PC-3 (cell line): ENCODE measurements at regions not wholly inside any gene's neighbourhood (a gene's known extent, or its start where the extent isn't known, plus 50 kb on each side); places are given as distances from the start of the nearest gene placed in this dataset.

Source experiments
- EZH2 ChIP-seq: fragments of 300-600 bp; sonication (generic); IDR thresholded peaks from one replicate; pipeline ENCODE4 v1.6.1; 2017; ENCODE audit warnings: antibody characterized with exemption, mild to moderate bottlenecking, low read length; ENCODE audit not compliant: unreplicated experiment
- TF ChIP-seq, protein P1 (sequence below): fragments of 300-600 bp; sonication (generic); conservative IDR thresholded peaks from 2 replicates; pipeline ENCODE4 v1.5.1; 2017; ENCODE audit warnings: antibody characterized with exemption, low read depth, mild to moderate bottlenecking, low read length

DNA sequence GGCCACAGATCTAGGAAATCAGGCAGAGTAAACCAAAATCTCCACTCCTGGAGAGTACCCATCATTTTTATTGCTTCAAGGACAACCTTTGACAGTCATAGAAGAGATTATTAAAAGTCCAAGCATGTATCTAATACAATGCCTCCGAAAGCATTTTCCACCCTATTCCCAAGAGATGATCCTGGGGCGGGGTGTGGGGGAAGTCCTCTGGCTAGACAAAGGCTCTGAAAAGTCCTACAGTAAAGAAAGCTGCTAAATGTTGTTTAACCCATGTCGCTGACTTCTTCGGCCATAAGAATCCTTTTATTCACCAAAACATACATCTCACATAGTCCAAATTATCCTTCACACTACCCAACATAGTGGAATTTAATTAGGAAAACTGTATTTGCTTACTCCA is 115.7 kb upstream of the STT3B start:
- TF ChIP-seq, protein P1, sequence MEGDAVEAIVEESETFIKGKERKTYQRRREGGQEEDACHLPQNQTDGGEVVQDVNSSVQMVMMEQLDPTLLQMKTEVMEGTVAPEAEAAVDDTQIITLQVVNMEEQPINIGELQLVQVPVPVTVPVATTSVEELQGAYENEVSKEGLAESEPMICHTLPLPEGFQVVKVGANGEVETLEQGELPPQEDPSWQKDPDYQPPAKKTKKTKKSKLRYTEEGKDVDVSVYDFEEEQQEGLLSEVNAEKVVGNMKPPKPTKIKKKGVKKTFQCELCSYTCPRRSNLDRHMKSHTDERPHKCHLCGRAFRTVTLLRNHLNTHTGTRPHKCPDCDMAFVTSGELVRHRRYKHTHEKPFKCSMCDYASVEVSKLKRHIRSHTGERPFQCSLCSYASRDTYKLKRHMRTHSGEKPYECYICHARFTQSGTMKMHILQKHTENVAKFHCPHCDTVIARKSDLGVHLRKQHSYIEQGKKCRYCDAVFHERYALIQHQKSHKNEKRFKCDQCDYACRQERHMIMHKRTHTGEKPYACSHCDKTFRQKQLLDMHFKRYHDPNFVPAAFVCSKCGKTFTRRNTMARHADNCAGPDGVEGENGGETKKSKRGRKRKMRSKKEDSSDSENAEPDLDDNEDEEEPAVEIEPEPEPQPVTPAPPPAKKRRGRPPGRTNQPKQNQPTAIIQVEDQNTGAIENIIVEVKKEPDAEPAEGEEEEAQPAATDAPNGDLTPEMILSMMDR, result no peak
- no peak for TF ChIP-seq EZH2
